Activated CD4-positive, alpha-beta T cell treated with anti-CD3 and anti-CD28 coated beads, Interleukin-2, Interleukin-4, amounts not matched to agents 100 ng/mL and 50 ng/mL, durations not matched to agents 16 hours and 8 hours (primary cell): ENCODE measurements at regions not wholly inside any gene's neighbourhood (a gene's known extent, or its start where the extent isn't known, plus 50 kb on each side); places are given as distances from the start of the nearest gene placed in this dataset.

Source experiments
- DNase-seq: peaks from one replicate; pipeline ENCODE4 v3.0.0-alpha.2; 2020; ENCODE audit warnings: low spot score

DNA sequence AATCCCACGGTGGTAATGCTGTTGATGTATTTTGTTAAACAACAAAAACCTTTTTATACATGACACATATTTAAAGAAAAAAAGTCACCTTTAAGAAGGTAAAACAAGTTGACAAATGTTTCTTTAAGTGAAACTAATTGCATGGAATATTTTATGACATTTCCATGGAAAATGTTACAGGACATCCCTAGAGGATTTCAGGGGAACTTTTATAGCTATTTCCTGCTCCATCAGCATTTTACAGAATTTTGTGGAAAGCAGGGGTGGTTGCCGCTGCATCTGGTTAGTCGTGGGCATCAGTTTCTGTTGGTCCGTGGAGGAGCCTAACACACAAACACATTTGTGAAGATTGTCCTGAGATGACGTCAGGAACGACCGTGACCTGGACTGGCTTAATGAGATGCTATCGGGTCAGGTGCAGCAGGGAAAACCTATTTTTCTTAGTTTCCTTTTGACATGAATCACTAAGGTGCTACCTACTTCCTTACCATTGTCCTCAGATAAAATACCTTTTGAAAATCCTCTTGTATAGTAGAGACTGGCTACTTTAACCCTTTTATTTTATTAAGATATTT, 305.1 kb downstream of the MAP2K6 start:
- DNase-seq: no peak

DNA sequence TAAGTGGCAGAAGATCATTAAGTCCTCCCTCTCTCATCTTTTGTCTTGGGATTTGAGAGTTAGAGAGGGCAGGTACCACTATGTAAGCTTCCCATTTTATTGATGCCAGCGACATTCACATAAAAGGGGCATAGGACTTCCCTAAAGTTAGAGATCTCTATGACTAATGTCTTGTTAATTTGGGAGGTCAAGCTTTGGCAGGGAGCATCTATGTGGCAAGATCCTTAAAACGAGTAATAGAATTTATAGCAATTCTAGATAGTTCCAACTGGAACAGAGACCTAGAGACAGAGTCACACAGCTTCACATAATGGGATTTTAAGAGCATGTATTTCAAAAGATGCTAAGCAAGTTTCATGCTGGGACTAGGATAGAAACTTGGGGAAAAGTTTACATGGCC, 308.0 kb downstream of the MAP2K6 start:
- DNase-seq: no peak

DNA sequence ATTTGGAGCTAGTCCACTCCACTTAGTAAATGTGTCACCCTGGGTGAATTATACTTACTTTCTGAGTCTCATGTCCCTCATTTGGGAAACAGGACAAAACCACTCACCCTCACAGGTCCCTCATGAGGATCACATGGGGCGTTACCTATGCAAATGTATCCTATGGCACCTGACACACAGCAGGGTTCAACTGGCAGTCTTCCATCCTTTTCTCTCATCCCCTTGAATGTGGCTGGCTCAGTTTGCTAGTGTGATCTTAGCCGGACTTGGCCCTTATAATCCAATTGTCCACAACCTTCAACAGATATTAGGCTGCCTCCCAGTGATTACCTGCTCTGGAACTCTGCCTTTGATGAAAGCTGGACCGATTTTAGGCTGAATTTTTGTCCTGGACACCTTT, 308.8 kb downstream of the MAP2K6 start:
- DNase-seq: no peak

DNA sequence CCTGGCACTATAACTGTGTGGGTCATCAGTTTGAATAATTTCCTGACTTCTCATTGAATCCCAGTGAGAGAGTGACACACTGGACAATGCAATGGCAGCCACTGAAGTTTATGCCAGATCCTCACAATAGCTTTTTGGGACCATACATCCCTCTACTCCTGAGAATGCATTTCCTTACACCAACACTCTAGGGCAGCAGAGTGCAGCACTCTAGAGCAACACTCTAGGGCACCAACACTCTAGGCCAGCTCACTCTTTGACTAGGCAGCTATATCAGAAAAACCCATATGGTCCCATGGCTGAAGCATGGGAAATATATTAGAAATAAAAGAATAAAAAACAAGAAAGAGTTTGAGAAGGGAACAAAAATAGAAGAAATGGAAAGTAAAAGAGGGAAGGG, 309.2 kb downstream of the MAP2K6 start:
- no peak for DNase-seq

DNA sequence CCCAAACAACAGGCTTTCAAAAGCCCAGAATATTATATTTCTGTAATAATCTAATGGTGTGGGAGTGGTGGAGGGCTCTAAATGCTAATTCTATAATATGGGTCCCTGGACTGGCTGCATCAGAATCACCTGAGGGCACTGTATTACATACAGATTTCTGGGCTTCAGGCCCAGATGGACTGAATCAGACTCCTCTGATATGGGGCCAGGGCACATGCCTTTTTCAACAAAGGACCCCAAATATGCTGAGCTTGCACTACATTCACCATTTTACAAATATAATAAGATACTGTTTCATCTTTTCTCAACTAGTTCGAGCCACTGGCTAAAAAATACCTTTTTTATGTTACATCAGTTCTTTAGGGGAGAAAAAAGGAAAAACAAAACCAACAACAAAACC, 309.7 kb downstream of the MAP2K6 start:
- DNase-seq: no peak

DNA sequence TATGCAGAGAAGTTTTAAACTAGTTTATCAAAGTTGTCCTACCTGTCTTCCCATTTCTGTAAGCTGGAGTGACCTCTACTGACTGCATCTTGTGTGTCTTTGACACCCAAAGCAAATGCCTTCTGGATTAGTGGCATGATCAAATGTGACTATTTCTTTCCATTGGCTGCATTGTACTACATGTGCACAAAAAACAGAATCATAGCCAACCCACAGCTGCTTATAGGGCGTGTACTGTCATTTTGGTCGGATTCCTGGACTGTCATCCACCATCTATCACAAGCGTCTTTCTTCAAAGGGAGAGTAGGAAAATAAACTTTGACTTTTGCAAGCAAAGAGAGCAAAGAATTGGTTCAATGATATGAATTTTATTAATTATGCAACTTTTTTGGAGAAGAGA, 310.6 kb downstream of the MAP2K6 start:
- DNase-seq: no peak

DNA sequence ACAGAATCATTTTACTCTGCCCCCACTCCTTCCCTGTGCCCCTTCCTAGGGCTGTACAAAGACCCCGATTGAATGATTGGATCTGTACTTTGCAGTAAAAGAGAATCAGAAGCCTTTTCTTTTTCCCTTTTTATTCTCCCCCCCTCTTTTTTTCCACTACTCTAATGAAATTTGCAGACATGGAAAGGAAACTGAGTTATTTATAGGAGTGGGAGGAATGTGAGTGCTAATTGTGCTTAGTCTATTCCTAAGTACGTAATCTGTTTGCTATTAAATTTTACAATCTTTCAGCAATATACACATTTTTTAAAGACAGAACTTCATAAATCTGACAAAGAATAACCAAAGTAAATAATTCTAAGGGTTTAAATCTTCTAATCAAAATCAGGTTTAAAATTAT, 314.3 kb downstream of the MAP2K6 start:
- DNase-seq: no peak

DNA sequence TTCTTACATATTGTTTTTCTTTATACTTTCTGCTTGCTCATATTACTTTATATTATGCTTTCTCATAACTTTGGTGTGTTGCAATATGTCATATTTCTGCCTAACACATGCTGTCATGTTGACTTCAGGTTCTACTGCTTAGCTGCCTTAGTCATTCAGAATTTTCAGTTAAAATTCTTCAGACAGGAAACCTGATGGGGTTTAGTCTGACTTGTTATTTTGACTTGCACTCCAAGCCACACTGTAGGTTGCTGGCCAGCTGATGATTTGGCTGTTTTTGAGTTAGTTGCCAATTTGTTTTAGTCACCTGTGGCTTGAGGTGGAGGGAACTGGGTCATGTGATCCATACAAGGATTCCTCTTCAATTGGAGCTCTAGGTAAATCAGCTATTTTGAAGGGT, 315.4 kb downstream of the MAP2K6 start:
- DNase-seq: no peak

DNA sequence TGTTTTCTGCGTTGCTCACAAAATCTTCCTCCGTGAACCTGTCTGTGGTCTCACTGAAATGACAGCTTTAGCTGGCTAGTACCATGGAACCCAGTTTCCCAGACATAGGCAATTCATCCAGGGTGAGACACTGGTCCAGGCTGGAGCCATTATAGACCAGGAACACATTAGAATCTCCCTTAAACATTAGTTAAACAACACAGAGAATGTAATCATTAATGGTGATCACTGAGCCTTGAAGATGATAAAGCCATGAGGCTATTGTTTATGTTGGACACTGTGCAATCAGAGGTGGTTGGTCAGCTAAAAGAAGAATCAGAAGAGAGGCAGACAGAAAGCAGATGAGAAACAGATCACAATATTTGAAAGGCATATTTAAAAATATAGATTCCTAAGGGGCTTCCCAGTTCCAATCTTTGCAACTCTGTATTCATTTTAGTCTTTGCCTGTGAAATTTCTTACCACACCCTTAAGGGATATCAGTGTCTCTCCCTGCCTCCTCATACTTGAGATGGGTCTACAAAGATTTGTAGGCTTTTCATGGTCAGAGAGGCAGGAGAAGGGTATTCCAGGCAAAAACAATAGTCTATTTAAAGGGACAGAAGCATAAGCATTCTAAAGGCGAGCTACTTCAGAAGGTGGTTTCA, 317.9 kb downstream of the MAP2K6 start:
- DNase-seq: no peak

DNA sequence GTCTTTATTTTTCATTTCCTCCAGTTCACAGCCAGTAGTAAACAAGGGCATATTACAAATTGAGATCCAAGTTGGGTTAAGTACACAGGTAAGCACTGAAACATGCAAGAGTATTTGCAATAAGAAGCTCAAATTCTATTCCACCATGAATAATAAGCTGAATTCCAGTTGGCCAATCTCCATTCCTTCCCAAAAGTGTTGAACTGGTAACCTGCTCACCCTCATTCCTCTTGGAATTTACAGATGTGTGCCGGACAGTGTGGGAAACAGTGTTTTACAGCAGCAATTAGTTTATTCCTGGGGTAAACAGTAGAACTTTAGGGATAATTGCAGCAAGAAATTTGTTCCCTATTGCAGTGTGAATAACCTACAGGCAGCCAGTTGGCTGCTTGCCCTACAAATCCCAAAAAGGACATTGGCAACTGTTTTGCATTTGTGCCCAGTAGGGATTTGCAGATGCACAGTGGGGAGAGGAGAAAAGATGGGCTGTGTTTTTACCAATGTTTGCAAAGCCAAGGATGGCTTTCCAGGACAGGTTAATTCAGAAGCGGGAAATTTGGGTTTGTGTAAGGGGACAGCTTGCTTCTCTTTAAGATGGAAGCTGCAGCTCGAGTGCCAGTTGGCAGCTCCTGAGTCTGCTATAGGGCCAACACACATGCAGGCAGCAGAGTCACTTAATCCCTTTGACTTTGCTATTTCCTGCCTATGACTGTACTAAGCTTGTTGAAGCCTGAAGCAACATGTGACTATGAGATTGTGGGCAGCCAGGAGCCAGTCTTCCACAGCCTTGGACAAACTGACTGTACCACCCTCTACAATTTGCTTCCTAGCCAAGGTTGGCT, 318.9 kb downstream of the MAP2K6 start:
- DNase-seq: no peak

DNA sequence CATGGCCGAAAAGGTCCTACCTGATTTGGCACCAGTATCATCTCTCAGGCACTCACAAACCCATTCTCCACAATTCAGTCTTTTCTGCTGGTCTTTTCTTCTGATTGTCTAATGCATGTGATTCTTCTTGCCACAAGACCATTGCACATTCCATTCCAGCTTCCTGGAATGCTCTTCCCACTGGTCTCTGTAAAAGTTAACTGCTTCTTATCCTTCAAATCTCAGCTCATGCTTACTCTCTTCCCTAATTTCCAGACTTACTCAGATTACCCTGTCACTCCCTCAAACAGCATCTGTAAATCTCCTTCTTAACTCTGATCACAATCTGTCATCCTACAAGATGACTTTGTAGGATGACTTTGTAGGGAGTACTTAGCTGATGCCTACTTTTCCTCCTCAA, 320.2 kb downstream of the MAP2K6 start:
- no peak for DNase-seq

DNA sequence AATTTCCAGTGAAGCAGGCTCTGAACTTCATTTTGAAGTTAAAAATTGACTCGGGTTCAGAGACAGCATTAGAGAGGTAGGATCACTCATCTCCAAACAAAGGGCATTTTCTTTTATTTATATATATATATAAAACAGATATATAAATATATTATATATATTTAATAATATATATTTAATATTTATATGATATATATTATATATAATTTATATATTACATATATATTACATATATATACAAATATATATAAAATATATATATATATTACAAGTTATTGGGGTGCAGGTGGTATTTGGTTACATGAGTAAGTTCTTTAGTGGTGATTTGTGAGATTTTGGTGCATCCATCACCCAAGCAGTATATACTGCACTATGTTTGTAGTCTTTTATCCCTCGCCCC, 320.8 kb downstream of the MAP2K6 start:
- no peak for DNase-seq

DNA sequence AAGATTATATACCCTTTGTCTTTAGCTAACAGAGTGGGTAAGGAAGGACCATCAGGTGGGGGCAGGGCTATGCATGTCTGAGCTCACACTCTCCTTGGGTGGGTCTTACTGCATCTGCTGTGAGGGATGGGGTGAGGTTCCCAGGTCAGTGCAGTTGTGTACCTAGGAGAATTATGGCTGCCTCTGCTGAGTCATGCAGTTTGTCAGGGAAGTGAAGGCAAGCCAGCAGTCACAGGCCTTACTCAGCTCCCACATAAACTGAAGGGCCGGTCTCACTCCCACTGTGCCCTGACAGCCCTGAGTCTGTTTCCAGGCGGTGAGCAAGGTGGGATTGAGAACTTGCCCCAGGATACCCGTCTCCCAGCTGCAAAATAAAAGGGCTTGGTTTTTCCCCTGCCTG, 328.6 kb downstream of the MAP2K6 start:
- no peak for DNase-seq

DNA sequence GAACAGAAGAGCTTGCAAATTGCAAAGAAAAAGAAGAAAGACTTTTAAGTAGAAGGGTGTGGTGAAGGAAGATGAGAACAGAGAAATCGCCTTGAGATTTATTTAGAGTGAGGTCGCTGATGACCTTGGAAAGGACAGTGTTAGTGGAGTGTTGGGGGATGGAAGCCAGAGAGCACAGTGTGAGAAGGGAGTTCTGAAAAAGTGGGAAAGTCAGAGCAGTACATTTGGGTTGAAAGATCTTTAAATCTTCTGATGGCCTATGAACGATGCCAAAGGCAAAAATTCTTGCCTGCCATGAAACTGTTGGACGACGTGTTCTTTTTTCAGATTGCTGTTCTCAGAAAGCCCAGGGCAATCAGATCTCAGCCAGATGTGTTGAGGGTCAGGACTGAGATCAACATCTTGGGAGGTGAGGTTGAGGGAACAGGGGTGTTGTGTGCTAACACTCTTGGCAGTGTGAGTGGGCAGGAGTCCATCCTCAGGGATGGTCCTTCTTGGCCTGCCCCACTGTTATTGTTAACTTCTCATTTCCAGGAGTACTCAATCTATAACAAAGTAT, 330.1 kb downstream of the MAP2K6 start:
- no peak for DNase-seq

DNA sequence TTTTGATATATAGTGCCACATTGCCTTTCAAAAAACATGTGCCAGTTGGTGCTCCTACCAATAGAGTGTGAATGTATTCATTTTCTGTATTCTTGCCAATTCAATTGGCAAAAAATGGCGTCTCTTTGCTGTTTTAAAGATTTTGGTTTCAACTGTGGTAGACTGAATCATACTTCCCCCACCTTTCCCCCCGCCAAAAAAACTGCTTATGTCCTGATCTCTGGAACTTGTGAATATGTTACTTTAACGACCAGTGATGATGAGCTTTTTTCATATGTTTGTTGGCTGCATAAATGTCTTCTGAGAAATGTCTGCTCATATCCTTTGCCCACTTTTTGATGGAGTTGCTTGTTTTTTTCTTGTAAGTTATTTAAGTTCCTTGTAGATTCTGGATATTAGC, 325.1 kb upstream of the KCNJ16 start:
- DNase-seq: no peak

DNA sequence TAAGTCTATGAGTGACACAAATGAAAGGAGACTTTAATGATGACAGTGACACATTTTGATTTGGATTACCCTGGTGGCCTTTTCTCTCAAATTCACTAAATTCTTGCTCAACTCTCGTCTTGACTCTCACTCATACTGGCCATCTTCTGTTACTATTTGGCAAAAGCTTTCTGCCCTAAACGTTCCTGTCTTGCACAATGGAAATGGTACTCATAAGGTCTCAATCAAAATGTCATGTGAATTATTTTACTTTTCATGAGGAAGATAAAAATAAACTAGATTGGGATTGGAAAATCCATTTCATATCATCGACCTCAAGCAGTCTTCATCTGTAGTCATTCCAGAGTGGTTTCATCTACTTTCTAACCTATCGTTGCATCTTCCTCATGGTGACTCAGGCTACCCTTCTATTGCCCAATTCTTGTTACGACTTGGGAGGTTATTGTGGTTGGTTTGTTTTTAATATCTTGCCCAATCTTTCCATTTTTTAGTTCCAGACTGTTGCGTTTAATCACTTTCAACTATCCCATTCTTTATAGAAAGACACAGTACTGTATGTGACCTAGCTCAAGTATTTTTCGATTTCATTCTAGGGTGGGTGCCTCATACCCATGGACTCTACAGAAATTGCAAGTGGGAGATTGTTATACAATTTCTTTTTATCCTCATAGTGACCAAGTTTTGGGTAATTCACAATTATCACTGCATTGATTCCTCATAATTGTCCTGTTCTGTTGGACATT, 317.2 kb upstream of the KCNJ16 start:
- DNase-seq: no peak

DNA sequence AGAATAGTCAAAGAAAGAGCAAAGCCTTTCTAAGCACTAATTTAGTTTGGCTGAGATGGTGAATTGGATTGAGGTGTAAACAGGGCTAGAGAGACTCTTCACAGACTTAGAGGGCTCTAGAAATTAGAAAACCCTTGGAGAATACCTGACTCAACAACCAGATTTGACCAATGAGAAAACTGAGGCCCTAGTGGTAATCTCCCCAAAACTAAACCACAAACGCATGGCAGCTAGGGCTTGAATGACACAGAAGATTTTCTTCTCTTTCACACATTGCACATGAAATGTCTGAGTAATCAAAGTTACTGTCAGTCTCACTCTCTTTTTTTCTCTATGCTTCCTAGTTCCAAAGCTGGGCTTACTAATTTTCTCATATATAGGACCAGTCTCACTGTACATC, 314.5 kb upstream of the KCNJ16 start:
- DNase-seq: no peak

DNA sequence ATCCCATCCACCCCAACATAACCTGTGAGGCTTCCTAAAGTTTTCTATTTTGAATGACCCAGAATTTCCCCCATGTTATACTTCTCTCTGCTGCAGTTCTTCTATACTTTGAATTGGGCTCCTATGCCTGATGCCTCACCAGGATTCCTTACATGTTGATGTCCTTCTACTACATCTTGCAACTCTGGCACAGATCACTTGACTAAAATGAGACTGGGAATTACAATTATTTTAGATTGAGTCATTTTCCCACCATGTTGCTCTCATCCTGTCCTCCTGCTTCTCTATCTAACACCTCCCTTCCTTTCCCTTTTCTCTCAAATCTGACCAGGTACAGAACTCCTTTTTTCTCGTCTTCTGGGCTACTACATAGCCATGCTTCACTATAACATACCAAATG, 314.0 kb upstream of the KCNJ16 start:
- no peak for DNase-seq

DNA sequence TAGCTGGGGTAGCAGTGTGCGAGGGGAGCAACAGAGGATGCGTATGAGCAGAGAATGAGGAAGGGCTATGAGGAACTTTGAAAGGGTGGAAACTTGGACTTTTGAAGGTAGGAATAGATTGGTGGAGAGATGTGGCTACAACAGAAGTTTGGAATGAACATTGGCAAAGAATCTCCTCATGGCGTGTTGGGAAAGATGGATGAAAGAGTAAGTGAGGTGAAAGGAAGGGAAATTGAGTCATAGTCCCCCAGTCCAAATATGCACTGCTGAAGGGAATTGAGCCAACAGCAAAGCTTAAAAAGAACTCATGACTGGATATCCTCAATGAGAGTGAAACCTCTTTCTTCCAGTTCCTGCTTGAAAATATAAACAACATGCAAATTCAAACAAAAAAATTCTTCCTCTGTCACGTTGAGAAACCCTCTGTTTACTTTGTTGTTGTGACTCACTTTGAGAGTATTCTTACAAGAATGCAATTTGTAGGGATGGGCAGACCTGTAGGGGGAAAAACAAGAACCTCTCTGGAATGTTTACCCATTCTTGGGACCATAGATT, 313.2 kb upstream of the KCNJ16 start:
- no peak for DNase-seq

DNA sequence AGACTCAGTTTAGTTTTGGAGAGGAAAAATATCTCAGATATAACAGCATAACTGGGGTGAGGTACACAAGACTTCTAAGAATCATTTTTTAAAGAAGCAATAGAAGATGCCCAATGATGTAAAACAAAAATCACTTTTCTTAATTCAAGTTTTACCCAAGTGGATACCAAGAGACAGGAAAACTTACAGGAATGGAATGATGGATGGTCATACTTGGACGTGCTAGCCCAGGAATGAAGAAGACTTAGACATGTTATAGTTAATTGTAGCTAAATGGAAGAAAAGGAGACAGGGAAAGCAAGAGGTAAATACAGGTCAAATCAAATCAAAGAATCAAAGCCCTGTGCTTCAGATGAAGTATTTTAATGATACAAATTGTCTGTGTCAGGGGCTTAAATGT, 312.7 kb upstream of the KCNJ16 start:
- DNase-seq: no peak

DNA sequence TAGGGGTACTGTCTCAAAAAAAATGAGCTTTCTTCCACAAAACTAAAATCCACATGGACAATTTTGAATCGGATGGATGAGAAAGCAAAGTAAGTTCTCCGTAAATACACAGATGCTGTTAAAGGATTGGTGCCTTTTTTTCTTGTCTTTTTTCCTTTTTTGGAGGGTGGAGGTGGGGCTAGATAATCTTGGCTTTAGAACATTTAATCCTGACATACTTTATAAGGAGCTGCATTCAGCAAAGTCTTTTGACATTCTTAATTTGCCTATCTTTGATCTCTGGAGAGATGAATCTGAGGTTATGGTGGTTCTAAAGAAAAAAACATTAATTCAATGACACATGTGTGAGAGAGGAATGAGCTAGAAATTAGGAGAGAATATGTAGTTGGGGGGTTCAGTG, 312.3 kb upstream of the KCNJ16 start:
- no peak for DNase-seq

DNA sequence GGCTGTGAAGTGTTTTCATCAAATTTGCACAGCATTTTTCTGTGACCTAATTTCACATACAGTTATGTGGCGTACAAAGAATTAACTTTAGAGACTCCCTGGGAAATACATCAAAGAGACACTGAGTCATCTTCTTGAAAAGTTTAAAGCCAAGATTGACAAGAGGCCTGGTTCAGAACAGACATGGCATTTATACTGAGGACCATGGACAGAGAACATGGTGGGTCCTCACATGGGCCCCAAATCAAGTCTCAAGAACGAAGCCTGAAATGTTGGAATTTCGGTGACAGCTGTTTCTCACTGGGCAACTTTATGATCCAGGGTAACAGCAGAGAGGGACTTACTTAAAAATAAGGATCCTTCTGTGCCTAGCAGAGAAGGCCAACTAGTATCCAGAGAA, 311.5 kb upstream of the KCNJ16 start:
- no peak for DNase-seq
